ENCODE measurements at regions not wholly inside any gene's neighbourhood (a gene's known extent, or its start where the extent isn't known, plus 50 kb on each side); places are given as distances from the start of the nearest gene placed in this dataset.

DNA sequence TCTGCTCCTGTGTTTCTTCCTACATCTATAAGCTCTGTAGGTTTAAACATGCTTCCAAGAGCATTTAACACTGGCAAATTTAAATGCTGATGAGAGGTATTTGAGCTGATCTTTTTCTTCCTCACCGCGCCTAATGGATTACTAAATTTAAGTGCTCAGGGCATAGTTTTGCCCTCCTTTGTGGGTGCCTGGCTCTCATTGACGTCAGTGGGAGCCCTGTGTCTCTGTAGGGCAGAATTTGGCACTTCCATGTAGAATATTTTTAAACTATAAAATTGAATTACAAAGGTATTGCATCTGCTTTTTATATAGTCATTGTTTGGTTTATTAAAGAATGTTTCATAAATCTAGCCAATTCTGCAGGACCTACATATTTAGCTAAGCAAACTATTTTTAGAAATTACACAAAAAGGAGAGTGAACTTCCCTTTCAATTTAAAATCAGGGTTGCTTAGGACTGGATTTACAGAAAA is 444.8 kb downstream of the AEBP2 start:
- no peak overlapping the region for H3K4me3 ChIP-seq (ENCODE audit: low read depth, low read length)
- no peaks in the 10 kb centered on the region for H3K36me3 ChIP-seq (ENCODE audit: control insufficient read depth, insufficient read depth, low read length)
- TF ChIP-seq, protein P1, sequence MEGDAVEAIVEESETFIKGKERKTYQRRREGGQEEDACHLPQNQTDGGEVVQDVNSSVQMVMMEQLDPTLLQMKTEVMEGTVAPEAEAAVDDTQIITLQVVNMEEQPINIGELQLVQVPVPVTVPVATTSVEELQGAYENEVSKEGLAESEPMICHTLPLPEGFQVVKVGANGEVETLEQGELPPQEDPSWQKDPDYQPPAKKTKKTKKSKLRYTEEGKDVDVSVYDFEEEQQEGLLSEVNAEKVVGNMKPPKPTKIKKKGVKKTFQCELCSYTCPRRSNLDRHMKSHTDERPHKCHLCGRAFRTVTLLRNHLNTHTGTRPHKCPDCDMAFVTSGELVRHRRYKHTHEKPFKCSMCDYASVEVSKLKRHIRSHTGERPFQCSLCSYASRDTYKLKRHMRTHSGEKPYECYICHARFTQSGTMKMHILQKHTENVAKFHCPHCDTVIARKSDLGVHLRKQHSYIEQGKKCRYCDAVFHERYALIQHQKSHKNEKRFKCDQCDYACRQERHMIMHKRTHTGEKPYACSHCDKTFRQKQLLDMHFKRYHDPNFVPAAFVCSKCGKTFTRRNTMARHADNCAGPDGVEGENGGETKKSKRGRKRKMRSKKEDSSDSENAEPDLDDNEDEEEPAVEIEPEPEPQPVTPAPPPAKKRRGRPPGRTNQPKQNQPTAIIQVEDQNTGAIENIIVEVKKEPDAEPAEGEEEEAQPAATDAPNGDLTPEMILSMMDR (IDR thresholded peaks at IDR 0.05; ENCODE audit: insufficient read depth, low read length, poor library complexity, severe bottlenecking): no peak
- DNase-seq (ENCODE audit: low read depth): no peak
- H3K27me3 ChIP-seq (ENCODE audit: control insufficient read depth, insufficient read depth, low read length): no peaks in the 10 kb centered on the region

GRCh38 chr12:19885093-19885812 is 446.0 kb downstream of the AEBP2 start:
- Histone ChIP-seq H3K27me3 (ENCODE audit: control insufficient read depth, insufficient read depth, low read length) (no peaks in the 10 kb centered on the region), H3K36me3 (ENCODE audit: control insufficient read depth, insufficient read depth, low read length) (no peaks in the 10 kb centered on the region), H3K4me3 (ENCODE audit: low read depth, low read length) (no peak overlapping the region)
- no peak for DNase-seq (ENCODE audit: low read depth)
- TF ChIP-seq, protein P1 (IDR thresholded peaks at IDR 0.05; ENCODE audit: insufficient read depth, low read length, poor library complexity, severe bottlenecking): no peak

DNA sequence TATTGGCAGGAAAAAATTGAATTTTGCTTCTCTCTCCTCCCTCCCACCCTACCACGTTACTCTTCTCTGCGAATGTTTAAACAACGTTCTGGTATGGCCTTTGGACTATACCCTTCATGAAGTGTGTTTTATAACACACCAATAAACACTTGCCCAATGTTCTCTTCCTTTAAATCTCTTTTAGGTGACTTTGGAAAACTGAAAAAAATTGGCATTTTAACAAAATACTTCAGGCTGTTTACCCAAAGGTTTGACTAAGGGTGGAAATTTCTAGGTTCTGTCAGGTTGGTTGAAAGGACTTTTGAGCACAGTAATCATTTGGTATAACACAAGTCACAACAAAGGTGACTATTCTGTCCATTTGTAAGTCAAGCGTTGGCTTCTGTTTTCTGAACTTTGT is 446.8 kb downstream of the AEBP2 start:
- Histone ChIP-seq H3K4me3 (ENCODE audit: low read depth, low read length) (no peak overlapping the region), H3K27me3 (ENCODE audit: control insufficient read depth, insufficient read depth, low read length) (no peaks in the 10 kb centered on the region), H3K36me3 (ENCODE audit: control insufficient read depth, insufficient read depth, low read length) (no peaks in the 10 kb centered on the region)
- DNase-seq (ENCODE audit: low read depth): no peak
- TF ChIP-seq, protein P1 (IDR thresholded peaks at IDR 0.05; ENCODE audit: insufficient read depth, low read length, poor library complexity, severe bottlenecking): no peak

- no peaks in the 10 kb centered on the region for H3K27me3 ChIP-seq (ENCODE audit: control insufficient read depth, insufficient read depth, low read length)
- TF ChIP-seq, protein P1 (IDR thresholded peaks at IDR 0.05; ENCODE audit: insufficient read depth, low read length, poor library complexity, severe bottlenecking): no peak
- no peak for DNase-seq (ENCODE audit: low read depth)
- H3K4me3 ChIP-seq (ENCODE audit: low read depth, low read length): no peak overlapping the region
- no peaks in the 10 kb centered on the region for H3K36me3 ChIP-seq (ENCODE audit: control insufficient read depth, insufficient read depth, low read length)
Observed at GRCh38 chr12:19886639-19887064, 447.4 kb downstream of the AEBP2 start.

DNA sequence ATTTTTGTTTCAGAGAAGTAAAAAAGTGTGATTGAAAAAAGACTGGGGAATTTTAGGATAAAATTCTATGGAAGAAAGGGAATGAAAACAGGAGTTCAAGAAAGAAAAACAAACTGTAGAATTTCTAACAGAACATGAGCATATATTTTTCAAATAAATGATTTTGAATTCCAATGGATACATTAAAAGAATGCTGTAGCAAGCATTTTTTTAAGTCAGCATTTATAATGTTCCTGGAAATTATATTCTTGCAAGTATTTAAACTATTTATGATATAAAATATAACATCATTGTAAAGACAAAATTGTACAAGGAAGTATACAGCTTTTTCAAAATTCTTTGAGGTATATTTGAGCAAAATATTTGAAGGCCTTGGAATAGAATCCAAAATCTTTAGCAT is 450.7 kb downstream of the AEBP2 start:
- H3K27me3 ChIP-seq (ENCODE audit: control insufficient read depth, insufficient read depth, low read length): no peaks in the 10 kb centered on the region
- no peaks in the 10 kb centered on the region for H3K36me3 ChIP-seq (ENCODE audit: control insufficient read depth, insufficient read depth, low read length)
- TF ChIP-seq, protein P1 (IDR thresholded peaks at IDR 0.05; ENCODE audit: insufficient read depth, low read length, poor library complexity, severe bottlenecking): no peak
- DNase-seq (ENCODE audit: low read depth): no peak
- H3K4me3 ChIP-seq (ENCODE audit: low read depth, low read length): no peak overlapping the region

All from kidney epithelial cell (primary cell).